H1 (cell line): ENCODE measurements at regions not wholly inside any gene's neighbourhood (a gene's known extent, or its start where the extent isn't known, plus 50 kb on each side); places are given as distances from the start of the nearest gene placed in this dataset.

Source experiments
- EGR1 ChIP-seq: IDR thresholded peaks from 2 replicates; pipeline ENCODE4 v1.6.1; 2011; ENCODE audit warnings: low read depth, low read length, borderline replicate concordance
- KDM1A ChIP-seq: fragments of 200-600, 300-600 bp; sonication (generic); IDR thresholded peaks from 2 replicates; pipeline ENCODE4 v1.7.1; 2016; ENCODE audit warnings: mild to moderate bottlenecking, low read length, borderline replicate concordance
- NANOG ChIP-seq: IDR thresholded peaks from 2 replicates; pipeline ENCODE4 v1.6.1; 2011; ENCODE audit warnings: low read length, low read depth, mild to moderate bottlenecking, inconsistent platforms; ENCODE audit not compliant: insufficient read depth, poor library complexity, severe bottlenecking
- NRF1 ChIP-seq: IDR thresholded peaks from 2 replicates; pipeline ENCODE4 v1.6.1; 2011; ENCODE audit warnings: mild to moderate bottlenecking, low read depth, low read length, improper control_type of control experiment
- POLR2A ChIP-seq, 2 experiments: IDR thresholded peaks; 1 replicate in 1 of 2; 2 replicates in 1 of 2; pipeline ENCODE4 v1.6.1; 2011; ENCODE audit warnings: low read depth in 2 of 2, low read length in 2 of 2, mild to moderate bottlenecking in 2 of 2; ENCODE audit errors: control extremely low read depth in 1 of 2
- RBBP5 ChIP-seq: IDR thresholded peaks from 2 replicates; pipeline ENCODE4 v1.7.1; 2012; ENCODE audit warnings: low read depth, mild to moderate bottlenecking, inconsistent platforms, low read length, moderate library complexity, borderline replicate concordance
- SP4 ChIP-seq: IDR thresholded peaks from 2 replicates; pipeline ENCODE4 v1.6.1; 2012; ENCODE audit warnings: low read length, inconsistent platforms
- TF ChIP-seq, protein P1 (sequence below): fragments of 300-600 bp; sonication (generic); IDR thresholded peaks from 2 replicates; pipeline ENCODE4 v1.7.1; 2012; ENCODE audit warnings: low read length, moderate library complexity, mild to moderate bottlenecking, inconsistent platforms; ENCODE audit not compliant: insufficient replicate concordance

GRCh38 chr10:78567680-78568455 lies 500.9 kb upstream of the ZMIZ1 start (continued):
- TF ChIP-seq, protein P1, sequence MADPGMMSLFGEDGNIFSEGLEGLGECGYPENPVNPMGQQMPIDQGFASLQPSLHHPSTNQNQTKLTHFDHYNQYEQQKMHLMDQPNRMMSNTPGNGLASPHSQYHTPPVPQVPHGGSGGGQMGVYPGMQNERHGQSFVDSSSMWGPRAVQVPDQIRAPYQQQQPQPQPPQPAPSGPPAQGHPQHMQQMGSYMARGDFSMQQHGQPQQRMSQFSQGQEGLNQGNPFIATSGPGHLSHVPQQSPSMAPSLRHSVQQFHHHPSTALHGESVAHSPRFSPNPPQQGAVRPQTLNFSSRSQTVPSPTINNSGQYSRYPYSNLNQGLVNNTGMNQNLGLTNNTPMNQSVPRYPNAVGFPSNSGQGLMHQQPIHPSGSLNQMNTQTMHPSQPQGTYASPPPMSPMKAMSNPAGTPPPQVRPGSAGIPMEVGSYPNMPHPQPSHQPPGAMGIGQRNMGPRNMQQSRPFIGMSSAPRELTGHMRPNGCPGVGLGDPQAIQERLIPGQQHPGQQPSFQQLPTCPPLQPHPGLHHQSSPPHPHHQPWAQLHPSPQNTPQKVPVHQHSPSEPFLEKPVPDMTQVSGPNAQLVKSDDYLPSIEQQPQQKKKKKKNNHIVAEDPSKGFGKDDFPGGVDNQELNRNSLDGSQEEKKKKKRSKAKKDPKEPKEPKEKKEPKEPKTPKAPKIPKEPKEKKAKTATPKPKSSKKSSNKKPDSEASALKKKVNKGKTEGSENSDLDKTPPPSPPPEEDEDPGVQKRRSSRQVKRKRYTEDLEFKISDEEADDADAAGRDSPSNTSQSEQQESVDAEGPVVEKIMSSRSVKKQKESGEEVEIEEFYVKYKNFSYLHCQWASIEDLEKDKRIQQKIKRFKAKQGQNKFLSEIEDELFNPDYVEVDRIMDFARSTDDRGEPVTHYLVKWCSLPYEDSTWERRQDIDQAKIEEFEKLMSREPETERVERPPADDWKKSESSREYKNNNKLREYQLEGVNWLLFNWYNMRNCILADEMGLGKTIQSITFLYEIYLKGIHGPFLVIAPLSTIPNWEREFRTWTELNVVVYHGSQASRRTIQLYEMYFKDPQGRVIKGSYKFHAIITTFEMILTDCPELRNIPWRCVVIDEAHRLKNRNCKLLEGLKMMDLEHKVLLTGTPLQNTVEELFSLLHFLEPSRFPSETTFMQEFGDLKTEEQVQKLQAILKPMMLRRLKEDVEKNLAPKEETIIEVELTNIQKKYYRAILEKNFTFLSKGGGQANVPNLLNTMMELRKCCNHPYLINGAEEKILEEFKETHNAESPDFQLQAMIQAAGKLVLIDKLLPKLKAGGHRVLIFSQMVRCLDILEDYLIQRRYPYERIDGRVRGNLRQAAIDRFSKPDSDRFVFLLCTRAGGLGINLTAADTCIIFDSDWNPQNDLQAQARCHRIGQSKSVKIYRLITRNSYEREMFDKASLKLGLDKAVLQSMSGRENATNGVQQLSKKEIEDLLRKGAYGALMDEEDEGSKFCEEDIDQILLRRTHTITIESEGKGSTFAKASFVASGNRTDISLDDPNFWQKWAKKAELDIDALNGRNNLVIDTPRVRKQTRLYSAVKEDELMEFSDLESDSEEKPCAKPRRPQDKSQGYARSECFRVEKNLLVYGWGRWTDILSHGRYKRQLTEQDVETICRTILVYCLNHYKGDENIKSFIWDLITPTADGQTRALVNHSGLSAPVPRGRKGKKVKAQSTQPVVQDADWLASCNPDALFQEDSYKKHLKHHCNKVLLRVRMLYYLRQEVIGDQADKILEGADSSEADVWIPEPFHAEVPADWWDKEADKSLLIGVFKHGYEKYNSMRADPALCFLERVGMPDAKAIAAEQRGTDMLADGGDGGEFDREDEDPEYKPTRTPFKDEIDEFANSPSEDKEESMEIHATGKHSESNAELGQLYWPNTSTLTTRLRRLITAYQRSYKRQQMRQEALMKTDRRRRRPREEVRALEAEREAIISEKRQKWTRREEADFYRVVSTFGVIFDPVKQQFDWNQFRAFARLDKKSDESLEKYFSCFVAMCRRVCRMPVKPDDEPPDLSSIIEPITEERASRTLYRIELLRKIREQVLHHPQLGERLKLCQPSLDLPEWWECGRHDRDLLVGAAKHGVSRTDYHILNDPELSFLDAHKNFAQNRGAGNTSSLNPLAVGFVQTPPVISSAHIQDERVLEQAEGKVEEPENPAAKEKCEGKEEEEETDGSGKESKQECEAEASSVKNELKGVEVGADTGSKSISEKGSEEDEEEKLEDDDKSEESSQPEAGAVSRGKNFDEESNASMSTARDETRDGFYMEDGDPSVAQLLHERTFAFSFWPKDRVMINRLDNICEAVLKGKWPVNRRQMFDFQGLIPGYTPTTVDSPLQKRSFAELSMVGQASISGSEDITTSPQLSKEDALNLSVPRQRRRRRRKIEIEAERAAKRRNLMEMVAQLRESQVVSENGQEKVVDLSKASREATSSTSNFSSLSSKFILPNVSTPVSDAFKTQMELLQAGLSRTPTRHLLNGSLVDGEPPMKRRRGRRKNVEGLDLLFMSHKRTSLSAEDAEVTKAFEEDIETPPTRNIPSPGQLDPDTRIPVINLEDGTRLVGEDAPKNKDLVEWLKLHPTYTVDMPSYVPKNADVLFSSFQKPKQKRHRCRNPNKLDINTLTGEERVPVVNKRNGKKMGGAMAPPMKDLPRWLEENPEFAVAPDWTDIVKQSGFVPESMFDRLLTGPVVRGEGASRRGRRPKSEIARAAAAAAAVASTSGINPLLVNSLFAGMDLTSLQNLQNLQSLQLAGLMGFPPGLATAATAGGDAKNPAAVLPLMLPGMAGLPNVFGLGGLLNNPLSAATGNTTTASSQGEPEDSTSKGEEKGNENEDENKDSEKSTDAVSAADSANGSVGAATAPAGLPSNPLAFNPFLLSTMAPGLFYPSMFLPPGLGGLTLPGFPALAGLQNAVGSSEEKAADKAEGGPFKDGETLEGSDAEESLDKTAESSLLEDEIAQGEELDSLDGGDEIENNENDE, result no peak
- no peak for TF ChIP-seq KDM1A
- no peak for TF ChIP-seq NANOG
- TF ChIP-seq RBBP5, result no peak
- TF ChIP-seq SP4, result no peak
- no peak for TF ChIP-seq EGR1
- no peak for TF ChIP-seq NRF1
- no peak for TF ChIP-seq POLR2A (IDR thresholded peaks at IDR 0.05; ENCODE audit: control extremely low read depth in 1 of 2, low read depth in 2 of 2, low read length in 2 of 2)
